HG03354 (cell line): ENCODE measurements at regions not wholly inside any gene's neighbourhood (a gene's known extent, or its start where the extent isn't known, plus 50 kb on each side); places are given as distances from the start of the nearest gene placed in this dataset.
"Not testable (repeated sequence)": the region's sequence is repeated elsewhere in the genome, so short reads cannot be mapped to it uniquely, and the experiment has no call there.

Source experiments
- ATAC-seq: cut with Tn5 transposase; IDR thresholded peaks from one replicate; pipeline ENCODE4 v1.9.1; 2021; ENCODE audit warnings: mild to moderate bottlenecking; ENCODE audit not compliant: unreplicated experiment, poor library complexity, severe bottlenecking

- ATAC-seq: no peak
Observed at GRCh38 chr6:137545073-137545472, 50.9 kb upstream of the OLIG3 start.

- ATAC-seq: no peak
Observed at GRCh38 chr6:137547186-137547585, 53.0 kb upstream of the OLIG3 start.

GRCh38 chr6:137547601-137548000 is 53.4 kb upstream of the OLIG3 start:
- ATAC-seq: no peak

GRCh38 chr6:137549106-137549505 is 54.9 kb upstream of the OLIG3 start:
- ATAC-seq: no peak

GRCh38 chr6:137550535-137550934 is 56.3 kb upstream of the OLIG3 start:
- ATAC-seq: no peak

- ATAC-seq: no peak
Observed at GRCh38 chr6:137552146-137552545, 58.0 kb upstream of the OLIG3 start.

GRCh38 chr6:137552809-137553208 is 58.6 kb upstream of the OLIG3 start:
- no peak for ATAC-seq

- not testable (repeated sequence) for ATAC-seq
Observed at GRCh38 chr6:137559521-137560183, 65.5 kb upstream of the OLIG3 start.

- no peak for ATAC-seq
Observed at GRCh38 chr6:137560184-137560563, 66.0 kb upstream of the OLIG3 start.

GRCh38 chr6:137568067-137568466 is 73.9 kb upstream of the OLIG3 start:
- ATAC-seq: no peak

GRCh38 chr6:137570393-137570792 is 76.2 kb upstream of the OLIG3 start:
- ATAC-seq: no peak

GRCh38 chr6:137571854-137572253 is 77.7 kb upstream of the OLIG3 start:
- peak; percentile 80 for ATAC-seq

GRCh38 chr6:137573739-137574138 is 79.5 kb upstream of the OLIG3 start:
- ATAC-seq: no peak

GRCh38 chr6:137579612-137580011 is 85.4 kb upstream of the OLIG3 start:
- ATAC-seq: no peak

- peak; percentile 64 for ATAC-seq
Observed at GRCh38 chr6:137581019-137581707, 87.0 kb upstream of the OLIG3 start.

- not testable (repeated sequence) for ATAC-seq
Observed at GRCh38 chr6:137583519-137583918, 89.3 kb upstream of the OLIG3 start.

GRCh38 chr6:137588472-137588871 is 94.3 kb upstream of the OLIG3 start:
- ATAC-seq: no peak

GRCh38 chr6:137589067-137589848 is 95.1 kb upstream of the OLIG3 start:
- ATAC-seq: peak; percentile 100

GRCh38 chr6:137590684-137591083 is 96.5 kb upstream of the OLIG3 start:
- ATAC-seq: no peak

- ATAC-seq: no peak
Observed at GRCh38 chr6:137601471-137601870, 107.3 kb upstream of the OLIG3 start.
